Testis (tissue), 2 donors: ENCODE measurements at regions not wholly inside any gene's neighbourhood (a gene's known extent, or its start where the extent isn't known, plus 50 kb on each side); places are given as distances from the start of the nearest gene placed in this dataset.

Experiments used
- CTCF ChIP-seq, 3 experiments: fragments of 450-650 bp in 2 of 3; fragments of 200-600 bp in 1 of 3; sonication (generic) in 1 of 3; IDR thresholded peaks; one replicate each; pipeline ENCODE4 v1.5.1; 2016 to 2019; ENCODE audit warnings: antibody characterized with exemption in 3 of 3, mild to moderate bottlenecking in 2 of 3, moderate library complexity in 1 of 3
- POLR2A ChIP-seq: fragments of 450-650 bp; IDR thresholded peaks from one replicate; pipeline ENCODE4 v1.6.1; 2017; ENCODE audit warnings: antibody characterized with exemption, mild to moderate bottlenecking, moderate library complexity

GRCh38 chr14:37997017-37997416, 210.7 kb upstream of the SSTR1 start:
- no peak for TF ChIP-seq POLR2A
- TF ChIP-seq CTCF (IDR thresholded peaks at IDR 0.05): no peak
